ENCODE measurements at regions not wholly inside any gene's neighbourhood (a gene's known extent, or its start where the extent isn't known, plus 50 kb on each side); places are given as distances from the start of the nearest gene placed in this dataset.
A peak's percentile ranks its signal among the peaks of the same experiment; 100 is the strongest.

DNA sequence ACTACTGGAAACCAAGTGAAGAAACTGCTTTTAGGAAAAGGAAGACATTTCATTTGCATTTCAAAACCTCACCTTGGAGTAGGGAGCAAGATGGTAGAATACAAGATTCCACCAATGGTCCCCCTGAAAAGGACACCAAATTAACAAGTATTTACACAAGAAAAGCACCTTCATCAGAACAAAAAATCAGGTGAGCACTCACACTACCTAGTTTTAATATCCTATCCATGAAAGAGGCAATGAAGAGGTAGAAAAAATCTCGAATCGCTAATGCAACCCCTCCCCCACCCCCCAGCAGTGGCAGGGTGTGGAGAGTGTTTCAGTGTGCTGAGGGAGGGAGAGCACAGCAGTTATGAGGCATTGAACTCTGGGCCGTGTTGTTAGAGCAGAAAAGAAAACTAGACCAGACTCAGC is 1397.0 kb upstream of the C9orf72 start:
- Histone ChIP-seq H3K4me1 (ENCODE audit: insufficient read depth, low read length) (peaks cover 18% of the 10 kb centered on the region; the same call in 1 of the 2 replicates), H3K9ac (ENCODE audit: extremely low read depth, insufficient read length, low read length) (no peak overlapping the region), H3K23ac (ENCODE audit: insufficient read length, low read depth, low read length) (no peak overlapping the region), H2BK15ac (ENCODE audit: low read depth, low read length) (no peak overlapping the region), H3K14ac (ENCODE audit: insufficient read depth, low read length) (peak overlapping the region; percentile 66; the same call in 1 of the 2 replicates), H3K18ac (ENCODE audit: insufficient read length, low read depth, low read length) (no peak overlapping the region), H3T11ph (ENCODE audit: low read length) (no peak overlapping the region), H3K4ac (ENCODE audit: low read depth, low read length) (no peak overlapping the region), H4K5ac (ENCODE audit: insufficient read length, low read depth, low read length) (no peak overlapping the region), H2BK12ac (ENCODE audit: insufficient read length, low read depth, low read length) (no peak overlapping the region), H3K79me1 (ENCODE audit: insufficient read depth, low read depth, low read length, poor library complexity, severe bottlenecking) (no peaks in the 10 kb centered on the region), H3K27me3 (ENCODE audit: insufficient read depth, low read length) (no peaks in the 10 kb centered on the region), H3K27ac (ENCODE audit: insufficient read length, low read depth, low read length) (peak overlapping the region; percentile 91), H2BK20ac (ENCODE audit: low read depth, low read length, poor library complexity, severe bottlenecking) (no peak overlapping the region), H2AK5ac (ENCODE audit: insufficient read length, low read length) (no peak overlapping the region), H4K8ac (replicated peaks; ENCODE audit: insufficient read length, low read depth, low read length) (no peak overlapping the region), H3K23me2 (ENCODE audit: insufficient read length, low read depth, low read length, poor library complexity, severe bottlenecking) (no peaks in the 10 kb centered on the region), H2AFZ (ENCODE audit: low read length) (no peak overlapping the region), H3K4me2 (ENCODE audit: insufficient read depth, insufficient read length, low read length) (peak overlapping the region; percentile 62), H3K9me3 (ENCODE audit: control insufficient read depth, low read depth, low read length) (no peaks in the 10 kb centered on the region), H4K91ac (ENCODE audit: insufficient read length, low read depth, low read length) (no peak overlapping the region), H2BK120ac (ENCODE audit: low read depth, low read length, poor library complexity, severe bottlenecking) (no peak overlapping the region), H3K79me2 (ENCODE audit: insufficient read depth, low read length) (no peaks in the 10 kb centered on the region), H4K20me1 (ENCODE audit: control insufficient read depth, insufficient read depth, insufficient read length) (no peaks in the 10 kb centered on the region), H3K56ac (ENCODE audit: insufficient read length, low read depth, low read length) (no peak overlapping the region), H2BK5ac (ENCODE audit: insufficient read length, low read length) (no peak overlapping the region)
- no peak for TF ChIP-seq CTCF (conservative IDR thresholded peaks at IDR 0.05)
- WGBS (ENCODE audit: extremely low coverage, insufficient read length, low lambda C conversion rate), result no CpG with 5 or more reads among the region's 3 CpGs
- Mint-ChIP-seq H3K36me3 (ENCODE audit: insufficient read depth in 1 of 3, low read depth in 3 of 3) (peaks cover 17 to 24% (median 21%) of the 10 kb centered on the region in 3 experiments), H3K27ac (peak overlapping the region; percentile 92 to 98 (median 93)), H3K27me3 (ENCODE audit: low read depth) (no peaks in the 10 kb centered on the region), H3K9me3 (peaks cover 12 to 17% of the 10 kb centered on the region in 2 experiments; a peak in 4 of 5 replicates), H3K4me3 (peak overlapping the region; percentile 11 to 55), H3K4me1 (peaks cover 55 to 59% of the 10 kb centered on the region in 2 experiments)
- DNase-seq, result peak; percentile 76

All from H9 (cell line).